DMS79 (cell line): ENCODE measurements at regions not wholly inside any gene's neighbourhood (a gene's known extent, or its start where the extent isn't known, plus 50 kb on each side); places are given as distances from the start of the nearest gene placed in this dataset.

Experiments
- DNase-seq: peaks from one replicate; lab custom pipeline; 2025; lab: John Stamatoyannopoulos, UW

DNA sequence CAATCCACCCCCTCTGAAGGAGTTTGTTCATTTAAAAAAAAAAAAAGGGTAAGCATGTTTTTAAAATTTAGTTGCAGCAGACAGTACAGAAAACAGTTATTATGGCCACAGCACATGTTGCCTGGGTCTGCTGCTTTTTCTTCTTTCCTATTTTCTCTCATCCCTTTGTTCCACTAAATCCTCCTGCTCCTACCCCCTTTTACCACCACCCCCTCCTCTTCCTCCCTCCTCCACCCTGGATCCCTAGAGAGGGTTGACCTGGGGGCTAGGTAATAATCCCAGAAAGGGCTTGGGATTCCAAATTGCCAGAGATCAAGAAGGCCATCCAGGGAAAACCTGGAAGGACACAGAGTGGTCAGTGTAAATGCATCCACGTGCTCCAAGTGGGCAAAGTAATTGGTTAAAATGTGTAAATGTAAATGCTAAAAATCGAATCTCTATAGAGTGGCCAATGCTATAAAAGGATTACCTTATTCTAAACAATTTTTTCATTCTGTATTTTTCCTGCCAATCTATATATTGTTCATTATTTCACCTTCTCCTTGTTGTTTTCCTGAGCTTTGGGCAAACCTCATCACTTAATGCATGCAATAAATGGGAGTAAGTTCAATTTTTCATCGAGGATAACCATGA is 89.0 kb upstream of the PIK3CG start:
- no peak for DNase-seq

DNA sequence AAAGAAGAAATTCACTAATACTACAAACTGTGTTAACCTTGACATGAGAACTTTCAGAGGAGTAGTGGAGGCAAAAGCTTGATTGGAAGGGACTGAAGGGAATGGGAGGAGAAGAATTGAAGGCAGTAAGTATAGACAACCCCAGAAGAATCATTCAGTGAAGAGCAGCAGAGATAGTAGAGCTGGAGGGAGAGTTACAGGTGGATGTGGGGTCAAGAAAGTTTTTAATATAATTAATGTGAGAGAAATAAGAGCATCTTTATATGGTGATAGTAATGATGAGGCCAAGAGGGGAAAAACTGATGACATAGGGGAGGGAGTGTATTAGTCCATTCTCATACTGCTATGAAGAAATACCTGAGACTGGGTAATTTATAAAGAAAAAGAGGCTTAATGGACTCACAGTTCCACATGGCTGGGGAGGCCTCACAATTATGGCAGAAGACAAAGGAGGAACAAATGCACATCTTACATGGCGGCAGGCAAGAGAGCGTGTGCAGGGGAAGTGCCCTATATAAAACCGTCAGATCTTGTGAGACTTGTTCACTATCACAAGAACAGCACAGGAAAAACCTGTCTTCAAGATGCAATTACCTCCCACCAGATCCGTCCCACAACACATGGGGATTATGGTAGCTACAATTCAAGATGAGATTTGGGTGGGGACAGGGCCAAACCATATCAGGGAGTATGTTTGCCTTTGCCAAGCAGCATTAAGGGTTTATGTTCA is 88.3 kb upstream of the PIK3CG start:
- DNase-seq: no peak

DNA sequence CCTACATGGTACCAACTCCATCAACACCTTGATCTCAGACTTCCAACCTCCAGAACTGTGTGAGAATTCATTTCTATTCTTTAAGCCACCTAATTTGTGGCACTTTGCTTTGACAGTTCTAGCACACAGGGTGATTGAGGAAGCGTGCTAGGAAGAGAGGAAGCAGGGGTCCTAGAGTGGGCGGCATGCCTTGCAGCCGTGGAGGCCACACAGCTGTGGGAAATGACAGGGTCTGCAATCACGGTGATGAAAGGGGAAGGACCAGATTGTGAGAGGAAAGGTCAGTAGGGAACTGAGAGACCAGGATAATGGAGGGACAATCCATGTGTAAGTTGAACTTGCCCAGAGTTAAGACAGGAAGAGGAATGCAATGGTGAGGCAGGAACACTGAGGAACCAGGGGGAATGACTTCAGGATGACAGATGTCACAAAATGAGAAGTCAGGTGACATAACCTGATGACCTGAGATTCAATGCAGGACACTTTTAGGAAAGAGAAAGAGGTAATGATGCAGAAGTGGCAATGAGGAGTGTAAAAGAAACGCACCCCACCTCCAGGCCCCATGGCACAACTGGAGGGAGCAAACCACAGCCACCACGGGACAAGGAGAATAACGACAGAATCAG is 87.3 kb upstream of the PIK3CG start:
- DNase-seq: no peak

DNA sequence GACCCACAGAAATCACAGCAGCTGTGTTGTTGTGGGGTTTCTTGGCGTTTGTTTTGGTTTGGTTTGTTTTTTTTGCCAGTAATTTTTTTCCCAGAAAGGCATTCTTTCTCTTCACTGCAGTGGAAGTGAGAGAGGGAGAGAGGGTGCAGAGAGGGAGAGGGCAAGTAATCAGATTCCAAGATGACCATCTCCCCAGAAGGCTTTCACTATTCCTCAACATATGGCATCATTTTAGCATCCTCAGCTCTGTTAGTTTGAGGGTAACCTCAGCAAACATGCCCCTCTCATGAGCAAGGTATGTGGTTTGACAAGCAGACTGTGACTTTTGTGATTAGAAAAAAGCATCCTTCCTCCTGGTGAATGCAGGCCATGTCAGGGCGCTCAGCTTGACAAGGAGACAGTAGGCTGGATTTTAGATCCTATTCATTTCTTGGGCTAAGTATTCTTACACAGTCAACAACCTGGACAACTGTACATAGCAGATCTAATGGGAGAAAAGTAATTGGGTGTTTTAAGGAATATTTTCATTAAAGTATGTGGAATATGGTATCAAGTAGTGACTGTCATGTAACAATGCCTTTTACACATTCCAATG is 86.3 kb upstream of the PIK3CG start:
- no peak for DNase-seq

DNA sequence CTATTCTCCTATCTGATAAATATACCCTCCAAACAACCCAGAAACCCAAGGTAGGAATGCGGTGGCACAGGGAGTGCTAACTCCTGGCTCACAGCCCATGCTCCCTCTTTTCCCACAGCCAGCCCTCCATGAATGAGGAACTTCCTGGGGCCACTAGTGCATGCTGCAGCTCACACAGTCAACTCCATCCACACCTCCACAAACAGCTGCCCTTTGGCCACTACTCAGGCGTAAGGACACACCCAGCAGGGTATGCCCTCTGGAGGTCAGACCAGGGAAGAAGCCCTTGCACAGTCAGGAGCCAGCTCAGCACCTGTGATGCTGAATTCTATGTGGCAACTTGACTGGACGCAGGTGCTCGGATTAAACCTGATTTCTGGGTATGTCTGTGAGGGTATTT is 85.2 kb upstream of the PIK3CG start:
- no peak for DNase-seq

DNA sequence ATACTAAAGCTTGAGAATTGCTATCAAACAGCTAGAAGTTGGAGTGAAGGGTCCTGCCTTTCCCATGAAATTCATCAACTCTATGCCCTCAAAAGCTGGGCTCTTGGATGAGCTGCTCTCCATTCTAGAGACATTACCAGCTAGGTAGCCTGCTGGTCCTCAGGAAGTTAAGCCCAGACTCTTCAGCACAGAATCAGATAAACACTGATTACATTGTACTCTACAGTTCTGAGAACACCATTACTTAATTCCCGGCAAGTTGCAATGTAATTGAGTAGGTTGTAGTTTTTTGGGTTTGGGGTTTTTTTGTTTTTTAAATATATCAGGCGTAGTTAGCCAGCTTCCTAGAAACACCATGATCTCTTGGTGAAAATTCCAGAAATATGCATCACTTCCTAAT is 84.1 kb upstream of the PIK3CG start:
- no peak for DNase-seq

DNA sequence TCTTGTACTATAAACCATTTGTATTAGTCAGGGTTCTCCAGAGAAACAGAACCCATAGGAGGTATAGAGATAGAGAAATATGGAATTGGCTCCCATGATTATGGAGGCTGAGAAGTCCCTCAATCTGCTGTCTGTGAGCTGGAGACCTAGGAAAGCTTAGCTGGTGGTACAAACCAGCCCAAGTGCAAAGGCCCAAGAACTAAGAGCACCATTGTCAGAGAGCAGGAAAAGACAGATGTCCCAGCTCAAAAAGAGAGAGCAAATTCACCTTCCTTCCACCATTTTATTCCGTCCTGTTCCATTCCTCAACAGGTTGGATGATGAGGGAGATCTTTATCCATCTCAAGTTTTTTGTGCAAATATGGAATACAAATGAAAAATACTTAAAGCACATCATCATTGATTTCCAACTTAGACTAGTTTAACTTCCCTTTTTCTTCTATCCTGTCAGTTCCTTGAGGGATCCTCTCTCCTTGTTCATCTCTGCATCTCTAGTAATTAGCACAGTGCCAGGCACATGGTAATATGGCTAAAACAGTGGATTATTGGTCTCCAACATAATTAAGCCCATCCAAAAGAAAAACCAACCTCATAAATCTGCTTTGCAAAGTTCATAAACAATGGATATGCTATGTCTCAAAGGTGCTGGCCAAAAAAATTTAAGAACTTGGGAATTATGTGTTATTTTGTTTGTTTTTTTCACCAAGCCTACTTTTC is 83.1 kb upstream of the PIK3CG start:
- no peak for DNase-seq

DNA sequence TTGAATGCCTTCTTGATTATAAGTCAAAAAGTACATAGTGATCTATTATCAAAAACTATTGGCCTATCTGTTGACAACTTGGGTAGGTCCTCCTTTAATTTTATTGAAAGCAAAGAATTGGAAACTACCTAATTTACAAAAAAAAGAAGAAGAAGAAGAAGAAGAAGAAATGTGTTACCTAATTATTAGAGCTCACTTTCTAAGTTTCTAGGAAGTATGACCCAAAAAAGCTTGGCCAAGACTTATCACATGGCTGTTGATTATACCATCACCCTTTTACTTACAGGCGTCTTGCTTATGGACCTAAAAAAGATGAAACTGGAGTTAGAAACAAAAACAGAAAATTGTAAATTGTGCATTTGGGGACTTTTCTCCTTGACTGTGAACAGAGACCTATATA is 81.8 kb upstream of the PIK3CG start:
- no peak for DNase-seq

DNA sequence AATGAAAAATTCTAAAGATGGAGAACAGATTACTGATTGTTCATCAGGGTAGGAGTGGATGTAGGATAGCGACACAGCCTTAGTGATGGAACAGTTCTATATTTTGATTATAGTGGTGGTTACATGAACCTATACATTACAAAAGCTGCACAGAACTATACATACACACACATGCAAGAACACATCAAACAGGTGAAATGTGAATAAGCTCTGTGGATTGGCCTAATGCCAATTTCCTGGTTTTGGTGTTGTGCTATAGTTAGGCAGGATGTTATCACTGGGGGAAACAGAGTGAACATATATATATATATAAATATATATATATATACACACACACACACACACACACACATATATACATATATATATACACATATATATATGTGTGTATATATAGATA is 76.4 kb upstream of the PIK3CG start:
- no peak for DNase-seq

DNA sequence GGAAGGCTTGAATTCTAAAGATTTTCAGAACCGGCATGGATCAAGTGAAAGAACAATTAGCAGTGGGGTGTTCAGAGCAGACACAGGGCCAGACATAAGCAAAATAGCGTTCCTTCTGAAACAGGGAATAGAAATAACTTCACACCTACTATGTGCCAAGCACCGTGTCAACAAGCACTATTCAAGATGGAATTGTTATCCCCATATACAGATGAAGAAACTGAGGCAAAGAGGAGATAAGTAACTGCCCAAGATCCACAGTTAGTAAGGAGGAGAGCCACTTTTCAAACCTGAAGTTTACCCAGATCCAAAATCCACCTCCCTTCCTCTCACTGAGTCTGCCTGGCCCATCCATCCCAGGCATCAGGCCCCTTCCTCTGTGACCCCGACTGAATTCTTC is 73.6 kb upstream of the PIK3CG start:
- no peak for DNase-seq

DNA sequence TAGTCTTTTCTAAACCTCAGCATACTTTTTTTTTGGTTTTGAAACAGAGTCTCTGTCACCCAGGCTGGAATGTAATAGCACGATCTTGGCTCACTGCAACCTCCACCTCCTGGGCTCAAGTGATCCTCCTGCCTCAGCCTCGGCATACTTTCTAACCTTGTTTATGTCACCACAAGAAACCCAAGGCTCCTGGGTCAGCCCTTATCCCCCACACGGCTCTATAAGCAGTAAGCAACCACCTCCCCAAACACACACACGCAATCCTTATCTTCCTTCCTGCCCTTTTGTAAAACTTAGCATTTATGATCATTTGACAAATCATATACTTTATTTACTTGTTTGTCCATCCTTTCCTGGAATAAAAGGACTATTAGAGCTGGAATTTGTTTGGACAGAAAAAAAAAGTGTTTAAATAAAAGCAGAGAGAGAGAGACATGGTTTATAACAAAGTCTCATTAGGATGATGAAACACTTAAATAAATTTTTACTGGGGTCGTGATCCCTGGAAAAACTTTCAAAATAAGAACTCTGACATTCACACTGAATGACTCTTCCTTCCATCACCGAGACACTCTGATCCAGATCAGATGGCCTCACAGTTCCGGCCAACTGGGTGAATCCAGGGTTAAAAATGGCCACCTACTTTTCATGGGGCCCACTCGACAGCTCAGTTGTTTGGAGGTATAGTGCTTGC is 72.7 kb upstream of the PIK3CG start:
- DNase-seq: no peak

DNA sequence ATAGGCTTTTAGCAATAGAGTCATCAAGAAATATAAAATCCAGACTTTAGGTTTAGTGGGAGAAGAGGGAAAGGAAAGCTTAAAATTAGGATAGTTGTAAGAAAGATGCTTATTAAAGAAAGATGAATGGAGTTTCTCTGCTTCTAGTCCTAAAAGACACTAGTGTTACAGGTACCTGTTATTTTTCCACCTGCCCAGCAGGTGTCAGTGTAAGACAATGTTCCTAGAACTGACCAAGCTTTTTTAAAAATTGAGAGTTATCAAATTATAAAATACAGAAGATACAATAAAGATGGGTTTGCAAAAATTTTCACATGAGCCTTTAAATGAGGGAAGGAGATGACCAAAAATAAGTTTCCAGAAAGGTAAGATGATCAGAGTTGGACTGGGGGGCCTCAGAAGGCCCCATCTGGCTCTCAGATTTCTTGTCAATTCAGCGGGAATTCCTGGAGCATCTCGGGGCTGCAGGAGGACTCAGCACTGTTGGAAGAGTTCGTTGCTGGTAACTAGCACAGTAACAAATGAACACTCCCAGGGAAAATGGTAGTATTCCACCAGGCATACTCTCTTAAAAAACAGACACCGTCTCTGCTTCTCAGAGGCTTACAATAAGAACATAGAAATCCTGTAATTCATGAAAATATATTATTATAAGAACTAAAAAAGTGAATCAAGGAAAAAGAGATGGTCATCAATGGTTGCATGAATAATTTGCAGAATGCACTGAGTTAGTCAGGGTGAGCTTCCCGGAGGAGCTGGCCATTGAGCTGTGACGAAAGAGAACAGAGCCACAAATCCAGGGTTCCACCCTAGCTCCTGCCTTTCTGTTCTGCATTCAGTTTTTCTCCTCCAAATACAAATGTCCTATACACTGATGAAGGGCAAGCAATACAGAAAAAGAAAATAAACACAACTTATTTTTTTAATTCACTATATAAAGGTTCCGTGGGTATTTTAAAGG is 71.8 kb upstream of the PIK3CG start:
- DNase-seq: no peak

DNA sequence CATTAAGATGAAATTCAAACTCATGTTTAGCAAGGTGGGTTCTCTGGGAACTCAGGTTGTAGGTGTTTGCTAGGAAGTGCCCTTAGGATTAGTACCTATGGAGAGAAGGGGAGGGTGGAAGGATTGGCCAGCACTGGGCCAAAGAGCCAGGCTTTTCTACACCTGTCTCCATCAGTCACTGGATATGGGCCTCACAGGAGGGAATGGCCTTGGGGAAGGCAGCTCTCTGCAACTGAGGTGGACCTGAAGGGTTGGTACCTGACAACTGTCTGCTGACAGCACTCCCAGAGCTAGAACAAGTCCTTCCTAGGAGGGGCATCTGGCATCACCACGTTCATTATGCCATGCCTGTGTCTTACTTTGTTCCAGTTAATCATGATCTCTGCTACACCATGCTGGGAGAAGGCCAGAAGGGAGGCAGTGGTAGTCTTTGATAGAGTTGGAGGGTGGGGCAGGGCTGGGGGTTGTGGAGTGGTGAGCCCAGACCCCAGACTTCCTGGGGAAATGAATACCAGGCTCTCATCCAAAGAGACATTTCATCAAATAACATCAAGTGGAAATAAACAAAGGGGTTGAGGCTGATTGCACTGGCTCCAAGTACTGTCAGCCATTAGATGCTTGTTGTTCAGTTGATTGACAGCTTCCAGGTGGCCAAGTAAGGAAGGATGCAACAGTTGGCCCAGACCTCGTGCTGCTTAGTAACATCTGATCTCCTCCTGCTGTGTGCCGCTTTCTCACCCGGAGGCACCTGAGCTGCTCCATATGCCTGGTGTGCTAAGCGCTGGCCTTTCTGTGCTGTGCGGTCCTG is 70.6 kb upstream of the PIK3CG start:
- no peak for DNase-seq

DNA sequence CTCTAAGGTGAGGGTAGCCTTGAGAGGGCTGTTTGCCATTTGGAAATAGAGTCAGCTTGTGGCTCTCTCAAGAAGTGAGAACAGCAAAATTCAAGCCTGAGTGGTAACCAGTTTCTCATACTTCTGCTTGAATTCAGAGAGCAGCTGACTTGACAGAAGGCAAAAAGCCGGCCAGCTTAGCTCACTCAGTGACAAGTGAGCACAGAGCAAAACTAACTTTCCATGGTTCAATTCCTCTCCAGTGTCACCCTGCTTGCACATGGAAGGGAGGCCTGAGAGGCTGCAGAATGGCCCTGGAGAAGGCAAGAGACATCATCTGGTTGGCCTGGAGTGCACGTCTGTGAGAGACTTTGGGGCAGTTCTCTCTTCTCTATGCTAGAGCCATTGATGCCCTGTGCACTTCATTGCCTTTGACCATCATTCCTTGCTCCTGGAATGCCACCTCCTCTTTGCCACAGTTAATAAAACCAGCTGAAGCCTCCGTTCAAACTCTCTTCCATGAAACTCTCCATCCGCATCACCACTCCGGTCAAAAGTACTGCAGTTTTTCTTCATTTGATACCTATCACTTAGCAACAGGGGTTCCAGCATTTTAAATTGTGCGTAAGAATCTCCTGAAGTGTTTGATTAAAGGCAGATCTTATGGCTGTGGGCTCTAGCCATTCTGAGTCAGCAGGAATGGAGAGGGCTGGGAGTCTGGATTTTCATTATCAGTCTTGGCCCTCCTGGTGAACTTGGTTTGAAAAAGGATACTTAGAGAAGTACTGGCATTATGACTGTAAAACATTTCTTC is 69.8 kb upstream of the PIK3CG start:
- peak; percentile 24 for DNase-seq

DNA sequence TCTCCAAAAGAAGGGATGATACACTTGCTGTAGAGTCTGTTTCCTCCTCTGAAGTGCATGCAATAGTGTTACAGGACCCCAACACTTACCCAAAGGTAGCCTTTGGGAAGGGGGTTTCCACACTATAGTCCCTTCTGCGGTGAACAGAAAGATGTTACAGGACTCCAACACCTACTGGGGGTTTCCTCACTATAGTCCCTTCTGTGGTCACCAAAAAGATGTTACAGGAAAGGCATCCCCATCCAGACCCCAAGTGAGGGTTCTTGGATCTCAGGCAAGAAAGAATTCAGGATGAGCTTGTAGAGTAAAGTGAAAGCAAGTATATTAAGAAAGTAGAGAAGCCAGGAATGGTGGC is 69.2 kb upstream of the PIK3CG start:
- DNase-seq: no peak

DNA sequence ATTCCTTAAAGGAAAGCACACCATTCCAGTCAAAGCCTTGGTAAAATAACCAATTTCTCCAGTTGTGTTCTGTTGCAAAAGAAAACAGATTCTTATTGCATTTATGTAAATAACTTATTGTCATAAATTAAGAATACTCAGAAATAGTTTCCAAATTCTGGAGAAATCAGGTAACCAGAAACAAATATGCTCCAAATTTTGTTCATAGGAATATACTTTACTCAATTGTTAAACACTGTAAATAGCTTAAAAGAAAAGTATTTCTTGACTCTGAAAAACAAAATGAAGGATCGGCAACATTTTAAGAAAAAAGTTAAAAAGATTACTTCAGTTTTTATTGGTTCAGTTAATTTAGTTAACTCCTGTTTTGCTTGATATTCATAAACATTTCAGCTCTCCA is 67.1 kb upstream of the PIK3CG start:
- DNase-seq: no peak

DNA sequence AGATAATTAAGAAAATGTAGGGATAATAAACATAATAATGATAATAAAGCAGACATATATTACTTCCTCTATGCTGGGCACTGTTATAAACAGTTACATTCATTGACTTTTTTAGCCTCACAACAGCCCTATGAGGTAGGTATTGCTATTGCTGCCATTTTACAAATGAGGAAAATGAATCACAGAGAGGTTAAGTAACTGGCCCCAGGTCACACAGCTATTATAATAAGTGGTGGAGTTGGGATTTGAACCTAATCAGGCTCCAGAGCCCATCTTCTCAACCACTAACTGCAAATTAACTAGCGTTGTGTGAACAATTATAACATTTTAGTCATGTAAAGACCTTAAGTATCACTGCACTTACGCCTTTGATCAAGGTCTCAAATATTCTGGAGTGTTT is 62.5 kb upstream of the PIK3CG start:
- DNase-seq: no peak

DNA sequence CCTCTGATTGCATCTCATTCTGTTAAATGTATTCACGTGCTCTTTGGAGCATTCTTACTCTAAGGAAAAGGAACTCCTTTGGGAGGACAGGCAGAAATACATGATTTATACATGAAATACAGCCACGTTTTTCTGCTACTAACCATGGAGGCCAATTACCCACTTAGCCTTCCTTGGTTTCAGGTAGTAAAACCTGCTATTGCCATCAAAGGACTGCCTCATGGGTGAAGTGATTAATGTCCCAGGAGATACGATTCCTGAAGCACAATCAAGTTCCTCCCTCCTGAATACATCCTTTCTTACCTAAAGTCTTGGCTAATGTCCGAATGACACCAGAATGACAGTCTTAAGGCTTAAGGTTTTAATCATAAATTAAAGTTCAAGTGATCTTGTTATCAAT is 58.5 kb upstream of the PIK3CG start:
- no peak for DNase-seq

DNA sequence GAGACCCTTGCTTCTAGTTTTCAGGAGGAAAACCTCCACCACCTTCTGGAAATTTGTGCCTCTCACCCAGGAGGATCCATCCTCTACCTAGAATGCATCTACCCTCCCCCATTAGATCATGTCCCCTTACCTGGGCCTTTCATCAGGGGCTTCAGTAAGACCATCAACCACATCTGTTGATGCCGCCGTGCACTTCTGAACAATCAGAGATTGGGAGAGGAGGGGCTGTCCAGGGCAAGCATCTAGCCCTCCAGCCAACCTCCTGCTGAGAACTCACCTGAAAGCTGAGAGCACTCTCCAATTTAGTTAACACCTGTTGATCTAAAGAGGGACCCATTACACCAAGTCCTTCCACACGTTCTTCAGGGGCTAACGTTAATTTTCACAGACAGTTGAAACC is 57.6 kb upstream of the PIK3CG start:
- no peak for DNase-seq
